GM23338 (cell line): ENCODE measurements at regions not wholly inside any gene's neighbourhood (a gene's known extent, or its start where the extent isn't known, plus 50 kb on each side); places are given as distances from the start of the nearest gene placed in this dataset.
"Not testable (repeated sequence)": the region's sequence is repeated elsewhere in the genome, so short reads cannot be mapped to it uniquely, and the experiment has no call there.

Experiments
- EZH2 ChIP-seq: fragments of 200-600 bp; sonication (generic); IDR thresholded peaks from one replicate; pipeline ENCODE4 v1.8.0; 2017; ENCODE audit warnings: antibody characterized with exemption, mild to moderate bottlenecking, low read depth; ENCODE audit not compliant: unreplicated experiment
- POLR2AphosphoS5 ChIP-seq: IDR thresholded peaks from 2 replicates; pipeline ENCODE4 v1.6.1; 2016; ENCODE audit warnings: antibody characterized with exemption, low read depth
- TF ChIP-seq, protein P1 (sequence below), 2 experiments: fragments of 200-600 bp in 1 of 2; sonication (generic) in 1 of 2; conservative IDR thresholded peaks; 2 replicates each; pipeline versions ENCODE4 v1.5.1 to v1.6.1; 2016 to 2017; ENCODE audit warnings: antibody characterized with exemption in 2 of 2, low read depth in 2 of 2, mild to moderate bottlenecking in 2 of 2, moderate library complexity in 1 of 2
- TF ChIP-seq, protein P2 (sequence below): IDR thresholded peaks from one replicate; pipeline ENCODE4 v1.6.1; 2018; ENCODE audit warnings: antibody characterized with exemption; ENCODE audit not compliant: unreplicated experiment

GRCh38 chr17:30668360-30669181 lies 155.9 kb downstream of the CRLF3 start:
- TF ChIP-seq POLR2AphosphoS5, EZH2: not testable (repeated sequence)
- TF ChIP-seq, protein P1, sequence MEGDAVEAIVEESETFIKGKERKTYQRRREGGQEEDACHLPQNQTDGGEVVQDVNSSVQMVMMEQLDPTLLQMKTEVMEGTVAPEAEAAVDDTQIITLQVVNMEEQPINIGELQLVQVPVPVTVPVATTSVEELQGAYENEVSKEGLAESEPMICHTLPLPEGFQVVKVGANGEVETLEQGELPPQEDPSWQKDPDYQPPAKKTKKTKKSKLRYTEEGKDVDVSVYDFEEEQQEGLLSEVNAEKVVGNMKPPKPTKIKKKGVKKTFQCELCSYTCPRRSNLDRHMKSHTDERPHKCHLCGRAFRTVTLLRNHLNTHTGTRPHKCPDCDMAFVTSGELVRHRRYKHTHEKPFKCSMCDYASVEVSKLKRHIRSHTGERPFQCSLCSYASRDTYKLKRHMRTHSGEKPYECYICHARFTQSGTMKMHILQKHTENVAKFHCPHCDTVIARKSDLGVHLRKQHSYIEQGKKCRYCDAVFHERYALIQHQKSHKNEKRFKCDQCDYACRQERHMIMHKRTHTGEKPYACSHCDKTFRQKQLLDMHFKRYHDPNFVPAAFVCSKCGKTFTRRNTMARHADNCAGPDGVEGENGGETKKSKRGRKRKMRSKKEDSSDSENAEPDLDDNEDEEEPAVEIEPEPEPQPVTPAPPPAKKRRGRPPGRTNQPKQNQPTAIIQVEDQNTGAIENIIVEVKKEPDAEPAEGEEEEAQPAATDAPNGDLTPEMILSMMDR (conservative IDR thresholded peaks at IDR 0.05; ENCODE audit: low read depth in 2 of 2), result not testable (repeated sequence)
- TF ChIP-seq, protein P2, sequence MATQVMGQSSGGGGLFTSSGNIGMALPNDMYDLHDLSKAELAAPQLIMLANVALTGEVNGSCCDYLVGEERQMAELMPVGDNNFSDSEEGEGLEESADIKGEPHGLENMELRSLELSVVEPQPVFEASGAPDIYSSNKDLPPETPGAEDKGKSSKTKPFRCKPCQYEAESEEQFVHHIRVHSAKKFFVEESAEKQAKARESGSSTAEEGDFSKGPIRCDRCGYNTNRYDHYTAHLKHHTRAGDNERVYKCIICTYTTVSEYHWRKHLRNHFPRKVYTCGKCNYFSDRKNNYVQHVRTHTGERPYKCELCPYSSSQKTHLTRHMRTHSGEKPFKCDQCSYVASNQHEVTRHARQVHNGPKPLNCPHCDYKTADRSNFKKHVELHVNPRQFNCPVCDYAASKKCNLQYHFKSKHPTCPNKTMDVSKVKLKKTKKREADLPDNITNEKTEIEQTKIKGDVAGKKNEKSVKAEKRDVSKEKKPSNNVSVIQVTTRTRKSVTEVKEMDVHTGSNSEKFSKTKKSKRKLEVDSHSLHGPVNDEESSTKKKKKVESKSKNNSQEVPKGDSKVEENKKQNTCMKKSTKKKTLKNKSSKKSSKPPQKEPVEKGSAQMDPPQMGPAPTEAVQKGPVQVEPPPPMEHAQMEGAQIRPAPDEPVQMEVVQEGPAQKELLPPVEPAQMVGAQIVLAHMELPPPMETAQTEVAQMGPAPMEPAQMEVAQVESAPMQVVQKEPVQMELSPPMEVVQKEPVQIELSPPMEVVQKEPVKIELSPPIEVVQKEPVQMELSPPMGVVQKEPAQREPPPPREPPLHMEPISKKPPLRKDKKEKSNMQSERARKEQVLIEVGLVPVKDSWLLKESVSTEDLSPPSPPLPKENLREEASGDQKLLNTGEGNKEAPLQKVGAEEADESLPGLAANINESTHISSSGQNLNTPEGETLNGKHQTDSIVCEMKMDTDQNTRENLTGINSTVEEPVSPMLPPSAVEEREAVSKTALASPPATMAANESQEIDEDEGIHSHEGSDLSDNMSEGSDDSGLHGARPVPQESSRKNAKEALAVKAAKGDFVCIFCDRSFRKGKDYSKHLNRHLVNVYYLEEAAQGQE, result not testable (repeated sequence)
